Natural killer cell (primary cell): ENCODE measurements at regions not wholly inside any gene's neighbourhood (a gene's known extent, or its start where the extent isn't known, plus 50 kb on each side); places are given as distances from the start of the nearest gene placed in this dataset.

Source experiments
- ATAC-seq, 3 donors: fragments of 150-1000 bp in 2 of 3; fragments of 200-7000 bp in 1 of 3; cut with Tn5 transposase; 1 replicate in 1 of 3; 2 replicates in 2 of 3; pipeline ENCODE4 v1.10.0; 2021; ENCODE audit warnings: mild to moderate bottlenecking in 2 of 3, moderate library complexity in 2 of 3
- DNase-seq, 2 donors: peaks; one replicate each; pipeline versions ENCODE4 v3.0.0 to v3.0.0-alpha.2; 2013 to 2021; ENCODE audit warnings: mixed read lengths in 1 of 2
- H3K27ac ChIP-seq: one replicate; pipeline ENCODE4 v1.5.1; 2013; ENCODE audit warnings: mild to moderate bottlenecking, low read length
- H3K27me3 ChIP-seq: one replicate; pipeline ENCODE4 v1.6.1; 2013; ENCODE audit warnings: low read length; ENCODE audit not compliant: control insufficient read depth, insufficient read depth
- H3K36me3 ChIP-seq: one replicate; pipeline ENCODE4 v1.6.1; 2013; ENCODE audit warnings: low read length; ENCODE audit not compliant: control insufficient read depth, insufficient read depth
- H3K4me1 ChIP-seq: one replicate; pipeline ENCODE4 v1.6.1; 2013; ENCODE audit warnings: low read length; ENCODE audit not compliant: control insufficient read depth, insufficient read depth
- H3K4me3 ChIP-seq: one replicate; pipeline ENCODE4 v1.5.1; 2013; ENCODE audit warnings: low read length
- H3K9me3 ChIP-seq: one replicate; pipeline ENCODE4 v1.6.1; 2013; ENCODE audit warnings: low read length; ENCODE audit not compliant: control insufficient read depth, insufficient read depth
- H3K27ac Mint-ChIP-seq, 2 donors: one replicate each; pipeline ENCODE4 v1.8.0; 2022; ENCODE audit warnings: mild to moderate bottlenecking in 2 of 2, mixed read lengths in 2 of 2, moderate library complexity in 1 of 2
- H3K27me3 Mint-ChIP-seq, 2 donors: one replicate each; pipeline ENCODE4 v1.8.0; 2022; ENCODE audit warnings: low read depth in 2 of 2, mixed read lengths in 2 of 2
- H3K36me3 Mint-ChIP-seq: one replicate; pipeline ENCODE4 v1.8.0; 2022; ENCODE audit warnings: mixed read lengths
- H3K4me1 Mint-ChIP-seq, 2 donors: one replicate each; pipeline ENCODE4 v1.8.0; 2022; ENCODE audit warnings: mixed read lengths in 2 of 2
- H3K4me3 Mint-ChIP-seq: one replicate; pipeline ENCODE4 v1.8.0; 2022; ENCODE audit warnings: mild to moderate bottlenecking, moderate library complexity, mixed read lengths
- H3K9me3 Mint-ChIP-seq, 2 donors: one replicate each; pipeline ENCODE4 v1.8.0; 2022; ENCODE audit warnings: mixed read lengths in 2 of 2
- CTCF ChIP-seq: fragments of 200-600 bp; IDR thresholded peaks from one replicate; pipeline ENCODE4 v1.8.0; 2022; ENCODE audit warnings: antibody characterized with exemption
- WGBS: methylation state at CpG from one replicate; pipeline ENCODE4 v1.1.7; 2013; ENCODE audit warnings: missing lambda C conversion rate; ENCODE audit not compliant: insufficient coverage; 5-methylcytosine and 5-hydroxymethylcytosine counted together
- intact Hi-C: fragments of 100-400 bp; cut with micrococcal nuclease; formaldehyde crosslinking; loops from one replicate; pipeline ENCODE4 v1.14.2; 2022

DNA sequence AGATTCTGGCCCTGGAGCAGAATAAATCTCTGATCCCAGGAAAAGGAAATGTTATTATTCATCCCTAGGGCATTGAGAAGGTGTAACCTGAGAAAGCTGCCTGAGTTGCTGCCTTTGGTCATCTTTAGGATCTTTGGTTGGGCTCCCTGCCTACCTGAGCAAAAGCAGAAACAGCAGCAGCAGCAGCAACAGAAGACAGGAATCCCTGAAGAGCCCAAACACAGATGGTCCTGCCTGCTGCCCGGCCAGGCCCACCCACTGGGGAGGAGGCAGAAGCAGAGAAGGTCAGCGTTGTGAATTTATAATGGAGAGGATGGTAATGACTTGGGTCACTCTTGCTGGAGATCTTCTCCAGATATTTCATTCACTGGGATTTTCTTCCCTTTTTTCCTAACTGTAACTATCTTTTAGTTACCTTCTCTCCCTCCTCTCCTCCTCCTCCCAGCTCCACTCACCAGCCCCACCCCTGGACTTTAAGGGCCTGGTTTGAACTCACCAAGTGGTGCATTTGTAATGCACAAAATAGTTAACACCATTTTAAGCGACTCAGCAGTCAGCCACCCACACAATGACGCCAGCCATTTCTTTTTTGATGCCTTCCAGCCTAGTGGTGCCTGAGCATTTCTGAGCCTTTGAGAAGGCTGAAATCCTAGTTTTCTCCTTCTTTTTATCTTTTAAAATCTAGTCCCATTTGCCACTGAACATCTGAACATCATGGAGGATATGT, 91.7 kb downstream of the HSPH1 start:
- Histone ChIP-seq H3K27ac (no peak overlapping the region), H3K27me3 (no peaks in the 10 kb centered on the region), H3K9me3 (no peaks in the 10 kb centered on the region), H3K36me3 (no peaks in the 10 kb centered on the region), H3K4me1 (no peaks in the 10 kb centered on the region), H3K4me3 (no peak overlapping the region)
- Mint-ChIP-seq H3K27ac (no peak overlapping the region), H3K4me3 (no peak overlapping the region), H3K27me3 (peaks cover 2 to 6% of the 10 kb centered on the region in 2 donors), H3K9me3 (no peaks in the 10 kb centered on the region), H3K36me3 (no peaks in the 10 kb centered on the region), H3K4me1 (no peaks in the 10 kb centered on the region)
- ATAC-seq (no peak), DNase-seq (no peak)
- WGBS = 81% methylated on average over 4 of the region's 4 CpGs
- no peak for TF ChIP-seq CTCF
- intact Hi-C loops = no loop called here

DNA sequence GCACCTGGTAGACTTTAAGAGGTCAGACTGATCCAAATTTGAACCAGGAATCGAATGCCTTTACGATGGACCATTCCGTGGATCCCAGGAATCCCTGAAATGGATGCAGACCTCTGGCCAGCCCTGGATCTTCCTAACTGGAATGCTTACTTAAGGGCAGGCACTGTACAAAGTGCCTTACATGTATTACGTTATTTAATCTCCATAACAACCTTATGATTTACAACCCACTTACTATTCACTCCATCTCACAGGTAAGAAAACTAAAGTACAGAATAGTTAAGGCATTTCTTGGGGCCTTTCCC, 93.6 kb downstream of the HSPH1 start:
- H3K27ac Mint-ChIP-seq = no peak overlapping the region
- H3K9me3 Mint-ChIP-seq = peaks cover 0 to 2% of the 10 kb centered on the region in 2 donors
- TF ChIP-seq CTCF = no peak
- Histone ChIP-seq H3K9me3 (no peaks in the 10 kb centered on the region), H3K4me1 (no peaks in the 10 kb centered on the region), H3K4me3 (no peak overlapping the region), H3K36me3 (no peaks in the 10 kb centered on the region), H3K27ac (no peak overlapping the region), H3K27me3 (no peaks in the 10 kb centered on the region)
- no peaks in the 10 kb centered on the region for H3K36me3 Mint-ChIP-seq
- 93% methylated on average over 4 of the region's 4 CpGs for WGBS
- ATAC-seq (no peak), DNase-seq (no peak)
- no peak overlapping the region for H3K4me3 Mint-ChIP-seq
- H3K27me3 Mint-ChIP-seq = peaks cover 6 to 10% of the 10 kb centered on the region in 2 donors
- intact Hi-C loops = no loop called here
- no peaks in the 10 kb centered on the region for H3K4me1 Mint-ChIP-seq

- no peaks in the 10 kb centered on the region for H3K27me3 ChIP-seq
- no peaks in the 10 kb centered on the region for H3K36me3 ChIP-seq
- H3K4me3 Mint-ChIP-seq = no peak overlapping the region
- no peaks in the 10 kb centered on the region for H3K4me1 ChIP-seq
- 87% methylated on average over 8 of the region's 8 CpGs for WGBS
- H3K27ac Mint-ChIP-seq = no peak overlapping the region
- H3K27me3 Mint-ChIP-seq = peaks cover 6 to 10% of the 10 kb centered on the region in 2 donors
- H3K4me3 ChIP-seq = no peak overlapping the region
- TF ChIP-seq CTCF = no peak
- ATAC-seq = no peak
- H3K4me1 Mint-ChIP-seq = no peaks in the 10 kb centered on the region
- DNase-seq = no peak
- peaks cover 0 to 2% of the 10 kb centered on the region in 2 donors for H3K9me3 Mint-ChIP-seq
- no peak overlapping the region for H3K27ac ChIP-seq
- H3K36me3 Mint-ChIP-seq = no peaks in the 10 kb centered on the region
- intact Hi-C loops = no loop called here
- no peaks in the 10 kb centered on the region for H3K9me3 ChIP-seq
Measured at GRCh38 chr13:31067416-31068118, 94.1 kb downstream of the HSPH1 start.
